ENCODE measurements at regions not wholly inside any gene's neighbourhood (a gene's known extent, or its start where the extent isn't known, plus 50 kb on each side); places are given as distances from the start of the nearest gene placed in this dataset.

GRCh38 chr13:34701919-34702318 is 240.2 kb upstream of the NBEA start:
- intact Hi-C loops (cut with micrococcal nuclease): no loop called here

More at GRCh38 chr13:34701919-34702318, 240.2 kb upstream of the NBEA start:
- ChIA-PET CTCF (no interaction called here), POLR2A (no interaction called here)
- dilution Hi-C loops (cut with MboI; ENCODE audit: extremely low pct_ligation_motif_present, low sequenced_read_pairs): no loop called here
- H2AFZ ChIP-seq (ENCODE audit: low read depth, low read length): no peak overlapping the region
- H3K79me2 ChIP-seq (ENCODE audit: control insufficient read depth, insufficient read depth, low read length): no peaks in the 10 kb centered on the region
- TF ChIP-seq POLR2AphosphoS5 (IDR thresholded peaks at IDR 0.05; ENCODE audit: insufficient read depth, low read depth, low read length) (no peak), EZH2 (IDR thresholded peaks at IDR 0.05; ENCODE audit: borderline replicate concordance, low read depth, low read length, severe bottlenecking) (no peak)
- TF ChIP-seq, protein P1, sequence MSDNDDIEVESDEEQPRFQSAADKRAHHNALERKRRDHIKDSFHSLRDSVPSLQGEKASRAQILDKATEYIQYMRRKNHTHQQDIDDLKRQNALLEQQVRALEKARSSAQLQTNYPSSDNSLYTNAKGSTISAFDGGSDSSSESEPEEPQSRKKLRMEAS (IDR thresholded peaks at IDR 0.05; ENCODE audit: insufficient read depth, insufficient read length): no peak
- TF ChIP-seq, protein P2, sequence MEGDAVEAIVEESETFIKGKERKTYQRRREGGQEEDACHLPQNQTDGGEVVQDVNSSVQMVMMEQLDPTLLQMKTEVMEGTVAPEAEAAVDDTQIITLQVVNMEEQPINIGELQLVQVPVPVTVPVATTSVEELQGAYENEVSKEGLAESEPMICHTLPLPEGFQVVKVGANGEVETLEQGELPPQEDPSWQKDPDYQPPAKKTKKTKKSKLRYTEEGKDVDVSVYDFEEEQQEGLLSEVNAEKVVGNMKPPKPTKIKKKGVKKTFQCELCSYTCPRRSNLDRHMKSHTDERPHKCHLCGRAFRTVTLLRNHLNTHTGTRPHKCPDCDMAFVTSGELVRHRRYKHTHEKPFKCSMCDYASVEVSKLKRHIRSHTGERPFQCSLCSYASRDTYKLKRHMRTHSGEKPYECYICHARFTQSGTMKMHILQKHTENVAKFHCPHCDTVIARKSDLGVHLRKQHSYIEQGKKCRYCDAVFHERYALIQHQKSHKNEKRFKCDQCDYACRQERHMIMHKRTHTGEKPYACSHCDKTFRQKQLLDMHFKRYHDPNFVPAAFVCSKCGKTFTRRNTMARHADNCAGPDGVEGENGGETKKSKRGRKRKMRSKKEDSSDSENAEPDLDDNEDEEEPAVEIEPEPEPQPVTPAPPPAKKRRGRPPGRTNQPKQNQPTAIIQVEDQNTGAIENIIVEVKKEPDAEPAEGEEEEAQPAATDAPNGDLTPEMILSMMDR (IDR thresholded peaks at IDR 0.05; ENCODE audit: extremely low read depth in 1 of 2, insufficient read depth in 1 of 2, low read depth in 1 of 2, low read length in 2 of 2): no peak
- H3K36me3 ChIP-seq (ENCODE audit: control insufficient read depth in 2 of 2, extremely low read depth in 1 of 2, insufficient read depth in 2 of 2, low read length in 2 of 2): no peaks in the 10 kb centered on the region
- H3K9me1 ChIP-seq (replicated peaks; ENCODE audit: control insufficient read depth, extremely low read depth, insufficient read depth, low read length): no peaks in the 10 kb centered on the region
- no peak overlapping the region for H3K9ac ChIP-seq (replicated peaks; ENCODE audit: extremely low read depth, insufficient read depth, low read length)
- no peaks in the 10 kb centered on the region for H3K9me3 ChIP-seq (replicated peaks; ENCODE audit: control insufficient read depth, insufficient read depth, low read length)
- DNase-seq (ENCODE audit: low read depth, low spot score) (no peak), FAIRE-seq (no peak)
- no peak overlapping the region for H3K4me2 ChIP-seq (ENCODE audit: insufficient read depth, low read length)
- no peaks in the 10 kb centered on the region for H3K4me1 ChIP-seq (ENCODE audit: control insufficient read depth, extremely low read depth, insufficient read depth, low read length)
- no peak overlapping the region for H3K4me3 ChIP-seq (replicated peaks in 1 of 3; ENCODE audit: insufficient read depth in 1 of 3, low read depth in 1 of 3, low read length in 3 of 3)
- no peak overlapping the region for H3K27ac ChIP-seq (ENCODE audit: insufficient read depth, low read depth, low read length)
- no TSS peak for BruUV-seq (replicated peaks)
- H3K27me3 ChIP-seq (ENCODE audit: control insufficient read depth in 2 of 2, insufficient read depth in 2 of 2, low read length in 2 of 2): no peaks in the 10 kb centered on the region
- no peaks in the 10 kb centered on the region for H4K20me1 ChIP-seq (replicated peaks; ENCODE audit: control insufficient read depth, extremely low read depth, insufficient read depth, low read length)
